K562 (cell line): ENCODE measurements at regions not wholly inside any gene's neighbourhood (a gene's known extent, or its start where the extent isn't known, plus 50 kb on each side); places are given as distances from the start of the nearest gene placed in this dataset.

Experiments
- ATAC-seq: fragments of 200-7000 bp; cut with Tn5 transposase; 3 replicates; pipeline ENCODE4 v1.9.1; 2020; ENCODE audit warnings: moderate library complexity
- BruUV-seq: library from RNA; stranded (reverse); fragments of 400-500 nt; replicated peaks from 2 replicates; lab custom pipeline; 2021; lab: Mats Ljungman, UMichigan
- CTCF ChIA-PET: fragments of 300-600 bp; formaldehyde crosslinking; extraction: SDS; loops from one replicate; lab custom pipeline; 2021; ENCODE audit warnings: low intra/inter-chr PET ratio; lab: Yijun Ruan, JAX
- POLR2A ChIA-PET: fragments of 300-600, 350-650 bp; sonication (Branson Sonifier 250); formaldehyde crosslinking; extraction: SDS; loops from one replicate; lab custom pipeline; 2021; ENCODE audit warnings: antibody characterized with exemption, inconsistent platforms; lab: Yijun Ruan, JAX
- DNase-seq, 4 experiments: peaks; one replicate each; pipeline versions ENCODE4 v3.0.0 to v3.0.0-alpha.2; 2011 to 2018; ENCODE audit warnings: low spot score in 3 of 4, mixed read lengths in 3 of 4; ENCODE audit errors: extremely low read depth in 1 of 4
- FAIRE-seq: peaks from 2 replicates; lab custom pipeline; 2011; peaks lifted over from hg19 to GRCh38; lab: Jason Lieb, UNC
- H2AFZ ChIP-seq: 2 replicates; pipeline ENCODE4 v1.6.0; 2011; ENCODE audit warnings: low read depth, low read length, control low read depth, inconsistent platforms
- H3K27ac ChIP-seq: fragments of 200-600 bp; 3 replicates; pipeline ENCODE4 v1.8.0; 2011; ENCODE audit warnings: low read depth, mild to moderate bottlenecking, control low read depth, inconsistent platforms, low read length, moderate library complexity, mixed read lengths; ENCODE audit errors: extremely low read depth
- H3K27me3 ChIP-seq, 2 experiments: fragments of 300-600 bp in 1 of 2; 2 replicates in 1 of 2; 3 replicates in 1 of 2; pipeline versions ENCODE4 v1.6.0 to v1.8.0; 2011; ENCODE audit warnings: inconsistent platforms in 2 of 2, low read length in 2 of 2, mild to moderate bottlenecking in 1 of 2, mixed read lengths in 1 of 2, moderate library complexity in 1 of 2; ENCODE audit not compliant: control insufficient read depth in 2 of 2, insufficient read depth in 2 of 2
- H3K36me3 ChIP-seq: fragments of 300-600 bp; 3 replicates; pipeline ENCODE4 v1.8.0; 2011; ENCODE audit warnings: mild to moderate bottlenecking, low read length, inconsistent platforms; ENCODE audit not compliant: control insufficient read depth, insufficient read depth
- H3K4me1 ChIP-seq, 2 experiments: fragments of 200-600 bp in 1 of 2; replicated peaks in 1 of 2; 2 replicates in 1 of 2; 3 replicates in 1 of 2; pipeline versions ENCODE4 v1.5.1 to v1.8.0; 2011; ENCODE audit warnings: inconsistent platforms in 2 of 2, low read length in 2 of 2, mild to moderate bottlenecking in 1 of 2, mixed read lengths in 1 of 2, moderate library complexity in 1 of 2; ENCODE audit not compliant: control insufficient read depth in 2 of 2, insufficient read depth in 2 of 2
- H3K4me2 ChIP-seq: 2 replicates; pipeline ENCODE4 v1.6.1; 2011; ENCODE audit warnings: low read length, control low read depth, inconsistent platforms, mixed read lengths; ENCODE audit not compliant: insufficient read depth
- H3K4me3 ChIP-seq: fragments of 200-600 bp; sonication (generic), shearing (Covaris generic); 2 replicates; pipeline ENCODE4 v1.5.1; 2016; ENCODE audit warnings: control low read depth, inconsistent platforms
- H3K79me2 ChIP-seq: fragments of 200-600 bp; 3 replicates; pipeline ENCODE4 v1.8.0; 2011; ENCODE audit warnings: low read length, inconsistent platforms; ENCODE audit not compliant: control insufficient read depth, insufficient read depth
- H3K9ac ChIP-seq, 2 experiments: 2 replicates each; pipeline versions ENCODE4 v1.6.0 to v1.6.1; 2011; ENCODE audit warnings: low read depth in 2 of 2, low read length in 2 of 2, control low read depth in 1 of 2, inconsistent platforms in 1 of 2, mild to moderate bottlenecking in 1 of 2, mixed read lengths in 1 of 2; ENCODE audit not compliant: insufficient read depth in 1 of 2
- H3K9me1 ChIP-seq: one replicate; pipeline ENCODE4 v1.6.0; 2011; ENCODE audit warnings: inconsistent platforms, mild to moderate bottlenecking, low read length, moderate library complexity; ENCODE audit not compliant: control insufficient read depth, insufficient read depth
- H3K9me3 ChIP-seq: replicated peaks from 2 replicates; pipeline ENCODE4 v1.5.1; 2011; ENCODE audit warnings: low read depth, low read length, inconsistent platforms; ENCODE audit not compliant: control insufficient read depth, insufficient read depth
- H4K20me1 ChIP-seq: replicated peaks from 2 replicates; pipeline ENCODE4 v1.6.1; 2011; ENCODE audit warnings: low read length, inconsistent platforms, mixed read lengths; ENCODE audit not compliant: control insufficient read depth, insufficient read depth
- ELF2 ChIP-seq: fragments of 250-450 bp; sonication (Bioruptor Pico); IDR thresholded peaks from 2 replicates; pipeline ENCODE4 v1.5.0; 2021; ENCODE audit warnings: mild to moderate bottlenecking
- GTF2F1 ChIP-seq: IDR thresholded peaks from 2 replicates; pipeline ENCODE4 v1.6.1; 2011; ENCODE audit warnings: low read depth, low read length, improper control_type of control experiment
- MTA1 ChIP-seq: fragments of 450-650 bp; IDR thresholded peaks from 2 replicates; pipeline ENCODE4 v1.6.1; 2017; ENCODE audit warnings: borderline replicate concordance
- RERE ChIP-seq: sonication (generic); formaldehyde crosslinking; IDR thresholded peaks from 2 replicates; pipeline ENCODE4 v1.8.0; 2023; ENCODE audit warnings: missing genetic modification reagents, mild to moderate bottlenecking, borderline replicate concordance
- SAFB2 ChIP-seq: fragments of 200-400 bp; formaldehyde crosslinking; IDR thresholded peaks from 2 replicates; pipeline ENCODE4 v1.6.1; 2018; ENCODE audit warnings: borderline replicate concordance, low read length, low read depth, moderate library complexity; ENCODE audit not compliant: severe bottlenecking
- TCF3 ChIP-seq: sonication (generic); formaldehyde crosslinking; IDR thresholded peaks from 2 replicates; pipeline ENCODE4 v1.4.0; 2020; ENCODE audit warnings: mild to moderate bottlenecking, missing genetic modification reagents
- ZKSCAN3 ChIP-seq: fragments of 250-450 bp; sonication (Bioruptor Pico); IDR thresholded peaks from 2 replicates; pipeline ENCODE4 v1.4.0; 2020
- ZNF655 ChIP-seq: fragments of 250-450 bp; sonication (Bioruptor Pico); IDR thresholded peaks from 2 replicates; pipeline ENCODE4 v1.5.0; 2021
- ZNF77 ChIP-seq: fragments of 250-450 bp; sonication (Bioruptor Pico); IDR thresholded peaks from 2 replicates; pipeline ENCODE4 v1.5.0; 2020
- WGBS: fragments of 100-300 bp; shearing (Covaris generic); methylation state at CpG from one replicate; pipeline ENCODE4 v1.1.6; 2016; ENCODE audit warnings: low coverage, mixed read lengths; ENCODE audit not compliant: insufficient coverage; ENCODE audit errors: missing lambda C conversion rate; 5-methylcytosine and 5-hydroxymethylcytosine counted together
- in situ Hi-C: fragments of 300-500 bp; cut with MboI; formaldehyde crosslinking; loops from 4 replicates; pipeline ENCODE4 v1.15.0; 2018; ENCODE audit warnings: inconsistent platforms, mixed read lengths
- intact Hi-C: fragments of 100-400 bp; cut with micrococcal nuclease; formaldehyde crosslinking; loops from 2 replicates; pipeline ENCODE4 v1.14.2; 2022

GRCh38 chr13:34628209-34628682, 313.8 kb upstream of the NBEA start:
- Histone ChIP-seq H3K4me3 (no peak overlapping the region), H3K9ac (no peak overlapping the region), H3K4me2 (no peak overlapping the region), H4K20me1 (no peaks in the 10 kb centered on the region), H3K9me3 (no peaks in the 10 kb centered on the region), H3K79me2 (no peaks in the 10 kb centered on the region), H3K9me1 (no peaks in the 10 kb centered on the region), H3K27ac (no peak overlapping the region), H3K4me1 (no peaks in the 10 kb centered on the region), H2AFZ (no peak overlapping the region), H3K36me3 (no peaks in the 10 kb centered on the region), H3K27me3 (no peaks in the 10 kb centered on the region)
- no peak for FAIRE-seq
- BruUV-seq: no TSS peak
- 2% methylated on average over 5 of the region's 5 CpGs for WGBS
- no peak for DNase-seq
- intact Hi-C loops (no loop called here), in situ Hi-C loops (no loop called here)
- ChIA-PET CTCF (no interaction called here), POLR2A (no interaction called here)
- ATAC-seq: no peak
- TF ChIP-seq ZNF77 (no peak), MTA1 (no peak), SAFB2 (no peak)

DNA sequence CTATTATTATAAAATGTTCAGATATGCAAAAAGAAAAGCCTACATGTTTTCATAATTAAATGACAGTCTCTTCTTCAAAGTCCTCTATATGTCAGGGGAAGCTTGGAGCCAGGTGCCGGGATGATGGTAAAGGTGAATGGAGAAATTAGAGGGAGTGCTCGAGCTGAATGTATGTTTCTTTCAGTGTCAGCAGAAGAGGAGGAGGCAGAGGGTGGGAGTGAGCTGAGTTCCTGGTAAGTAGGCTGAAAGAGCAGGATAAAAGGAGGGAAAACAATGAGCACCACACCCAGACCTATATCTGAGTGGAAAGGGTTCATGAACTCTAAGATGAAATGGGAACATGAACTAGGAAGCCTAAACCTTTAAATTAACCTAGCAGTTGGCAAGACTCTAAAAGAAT, 307.6 kb upstream of the NBEA start:
- ATAC-seq (no peak), FAIRE-seq (no peak), DNase-seq (no peak)
- no peaks in the 10 kb centered on the region for H3K79me2 ChIP-seq
- H3K4me3 ChIP-seq: no peak overlapping the region
- intact Hi-C loops (no loop called here), in situ Hi-C loops (no loop called here)
- no peaks in the 10 kb centered on the region for H3K9me3 ChIP-seq
- no peaks in the 10 kb centered on the region for H3K27me3 ChIP-seq
- no peak overlapping the region for H3K4me2 ChIP-seq
- H2AFZ ChIP-seq: no peak overlapping the region
- no peak overlapping the region for H3K27ac ChIP-seq
- H4K20me1 ChIP-seq: no peaks in the 10 kb centered on the region
- H3K36me3 ChIP-seq: no peaks in the 10 kb centered on the region
- ChIA-PET POLR2A (no interaction called here), CTCF (no interaction called here)
- H3K4me1 ChIP-seq: no peaks in the 10 kb centered on the region
- 0% methylated on average over 2 of the region's 2 CpGs for WGBS
- no peaks in the 10 kb centered on the region for H3K9me1 ChIP-seq
- no peak overlapping the region for H3K9ac ChIP-seq
- BruUV-seq: no TSS peak
- TF ChIP-seq ZKSCAN3: no peak
- no peak for TF ChIP-seq GTF2F1
- TF ChIP-seq RERE (CRISPR knock-in tag): no peak
- no peak for TF ChIP-seq TCF3 (CRISPR knock-in tag)
- TF ChIP-seq ELF2: no peak
- TF ChIP-seq ZNF655 (CRISPR knock-in tag): no peak
- no peak for TF ChIP-seq SAFB2
